ENCODE measurements at regions not wholly inside any gene's neighbourhood (a gene's known extent, or its start where the extent isn't known, plus 50 kb on each side); places are given as distances from the start of the nearest gene placed in this dataset.

- no peak for TF ChIP-seq CTCF (conservative IDR thresholded peaks at IDR 0.05; ENCODE audit: low read depth in 2 of 2)
- TF ChIP-seq EZH2 (IDR thresholded peaks at IDR 0.05; ENCODE audit: low read depth, unreplicated experiment), result no peak
- TF ChIP-seq NANOG (IDR thresholded peaks at IDR 0.05; ENCODE audit: borderline replicate concordance), result no peak
- no peak for TF ChIP-seq POLR2AphosphoS5 (IDR thresholded peaks at IDR 0.05; ENCODE audit: low read depth)
- TF ChIP-seq ETS1 (IDR thresholded peaks at IDR 0.05), result no peak
- no peak for TF ChIP-seq REST (IDR thresholded peaks at IDR 0.05; ENCODE audit: unreplicated experiment)
- TF ChIP-seq EZH2phosphoT487 (IDR thresholded peaks at IDR 0.05; ENCODE audit: unreplicated experiment), result no peak
Measured at GRCh38 chr21:16550917-16551741, 821.3 kb downstream of the USP25 start.

All from GM23338 (cell line).